GOT3 (cell line): ENCODE measurements at regions not wholly inside any gene's neighbourhood (a gene's known extent, or its start where the extent isn't known, plus 50 kb on each side); places are given as distances from the start of the nearest gene placed in this dataset.

Experiments used
- DNase-seq: peaks from one replicate; lab custom pipeline; 2025; ENCODE audit warnings: mixed read lengths; lab: John Stamatoyannopoulos, UW

- DNase-seq: peak; percentile 4
Measured at GRCh38 chr16:62225675-62226074, 189.4 kb upstream of the CDH8 start.

GRCh38 chr16:62224646-62225209 lies 188.5 kb upstream of the CDH8 start:
- no peak for DNase-seq

DNA sequence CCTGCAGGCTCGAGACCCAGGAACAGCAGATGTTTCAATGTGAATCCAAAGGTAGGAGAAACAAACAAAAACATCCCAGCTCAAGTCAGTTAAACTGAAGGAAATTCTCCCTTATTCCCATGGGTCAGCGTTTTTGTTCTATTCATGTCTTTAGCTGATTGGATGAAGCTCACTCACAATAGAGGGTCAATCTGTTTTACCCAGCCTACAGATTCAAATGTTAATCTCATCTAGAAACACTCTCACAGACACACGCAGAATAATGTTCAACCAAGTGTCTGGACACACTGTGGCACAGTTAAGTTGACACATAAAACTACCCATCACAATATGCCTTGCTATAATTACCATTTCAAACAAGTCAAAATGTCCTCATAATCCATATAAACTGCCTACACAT lies 180.6 kb upstream of the CDH8 start:
- DNase-seq: no peak

DNA sequence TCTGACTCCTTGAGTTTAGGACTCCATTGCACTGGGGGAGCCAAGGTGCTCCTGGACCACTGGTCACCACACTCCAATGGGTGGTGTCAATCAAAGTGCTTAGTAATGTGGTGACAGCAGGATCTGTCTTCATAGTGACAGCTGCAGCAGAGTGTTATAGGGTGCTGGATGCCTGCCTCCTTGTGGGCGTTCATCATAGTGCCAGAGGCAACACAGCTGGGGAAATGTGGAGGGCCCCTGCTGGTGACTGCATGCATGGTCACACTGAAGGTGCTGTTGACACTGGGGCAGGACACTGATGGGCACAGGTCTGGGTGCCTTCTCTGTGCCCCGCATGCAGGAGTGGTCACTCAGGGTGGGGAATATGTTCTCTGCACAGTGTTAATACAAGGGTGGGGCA lies 177.5 kb upstream of the CDH8 start:
- no peak for DNase-seq

DNA sequence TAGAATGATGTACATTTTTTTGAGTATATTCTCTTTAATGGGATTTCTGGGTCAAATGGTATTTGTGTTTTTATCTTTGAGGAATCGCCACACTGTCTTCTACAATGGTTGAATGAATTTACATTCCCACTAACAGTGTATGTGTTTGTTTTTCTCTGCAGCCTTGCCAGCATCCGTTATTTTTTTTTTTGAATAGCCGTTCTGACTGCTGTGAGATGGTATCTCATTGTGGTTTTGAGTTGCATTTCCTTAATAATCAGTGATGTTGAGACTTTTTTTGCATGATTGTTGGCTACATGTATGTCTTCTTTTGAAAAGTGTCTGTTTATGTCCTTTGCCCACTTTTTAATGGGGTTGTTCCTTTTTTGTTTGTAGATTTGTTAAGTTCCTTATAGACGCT lies 172.7 kb upstream of the CDH8 start:
- no peak for DNase-seq

- no peak for DNase-seq
Measured at GRCh38 chr16:62205459-62205858, 169.2 kb upstream of the CDH8 start.

- no peak for DNase-seq
Measured at GRCh38 chr16:62201911-62202310, 165.7 kb upstream of the CDH8 start.

DNA sequence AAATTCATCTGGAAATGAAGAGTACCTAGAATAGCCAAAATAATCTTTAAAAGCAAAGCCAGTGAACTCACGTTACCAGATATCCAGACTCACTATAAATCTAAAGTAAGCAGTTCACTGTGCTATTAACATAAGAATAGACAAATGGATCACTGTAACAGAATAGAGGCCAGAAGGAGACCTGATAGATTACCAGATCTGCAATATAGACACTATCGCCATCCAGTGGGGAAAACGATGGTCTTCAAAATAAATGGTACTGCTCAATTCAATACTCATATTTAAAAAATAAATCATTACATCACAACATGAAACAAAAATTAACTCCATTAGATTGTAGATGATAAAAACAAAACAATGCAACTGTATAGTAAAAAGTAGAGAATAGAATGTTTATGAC lies 158.6 kb upstream of the CDH8 start:
- DNase-seq: no peak

DNA sequence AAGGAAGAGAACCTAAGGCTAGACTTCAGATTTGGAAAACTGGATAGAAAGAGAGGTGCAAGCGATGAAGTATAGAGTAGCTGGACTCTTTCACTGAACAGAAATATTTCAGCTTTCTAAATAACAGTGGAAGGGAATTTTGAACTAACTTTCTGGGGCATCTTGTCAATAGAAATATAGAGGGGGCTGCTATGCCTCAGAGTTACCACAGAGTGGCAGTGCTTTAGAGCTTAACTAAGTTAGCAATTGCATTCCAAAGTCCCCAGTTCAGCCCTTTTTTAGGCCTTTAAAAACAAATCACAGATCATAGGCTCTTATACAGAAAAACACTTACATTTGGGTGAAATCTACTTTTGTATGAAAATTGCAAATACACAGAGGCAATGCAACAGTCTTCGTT lies 154.2 kb upstream of the CDH8 start:
- no peak for DNase-seq

DNA sequence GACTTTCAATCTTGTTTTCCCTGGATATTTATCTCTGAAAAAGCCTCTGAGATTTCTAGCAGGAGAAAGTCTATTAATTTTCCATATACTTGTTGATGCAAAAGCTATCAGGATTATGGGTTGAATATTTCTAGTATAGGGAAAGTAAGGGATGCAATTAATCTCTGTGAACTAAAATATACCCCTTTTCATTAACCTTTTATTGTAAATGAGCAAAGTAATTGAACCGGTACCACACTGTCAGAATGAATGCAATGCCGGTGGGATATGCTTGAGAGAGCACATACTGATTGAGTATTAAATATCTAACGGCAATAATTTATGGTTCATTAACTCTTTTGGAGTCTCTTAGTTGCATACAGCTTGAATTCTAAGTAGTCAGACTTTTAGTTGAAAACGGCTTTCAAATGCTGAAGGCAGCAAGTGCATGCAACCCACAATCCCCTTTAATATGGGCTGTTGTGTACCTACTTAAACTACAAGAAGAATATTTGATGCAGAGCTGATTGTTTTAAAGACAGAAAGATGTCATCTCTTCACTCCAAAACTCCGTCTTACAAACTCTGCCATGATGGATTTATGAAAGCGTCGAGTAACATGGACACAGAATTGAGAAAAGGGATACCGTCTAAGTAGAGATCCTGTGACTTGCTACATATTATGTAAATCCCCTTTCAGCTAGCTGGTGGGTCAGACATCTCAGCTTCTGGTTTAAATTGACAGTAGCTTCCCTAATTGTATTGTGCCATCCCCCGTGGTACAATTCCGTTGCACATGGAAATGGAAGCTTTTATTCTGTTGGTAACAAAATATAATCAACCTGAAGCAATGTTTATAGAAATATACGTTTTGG lies 141.3 kb upstream of the CDH8 start:
- DNase-seq: no peak

GRCh38 chr16:62170642-62171041 lies 134.4 kb upstream of the CDH8 start:
- DNase-seq: no peak

- DNase-seq: no peak
Measured at GRCh38 chr16:62167551-62167950, 131.3 kb upstream of the CDH8 start.

DNA sequence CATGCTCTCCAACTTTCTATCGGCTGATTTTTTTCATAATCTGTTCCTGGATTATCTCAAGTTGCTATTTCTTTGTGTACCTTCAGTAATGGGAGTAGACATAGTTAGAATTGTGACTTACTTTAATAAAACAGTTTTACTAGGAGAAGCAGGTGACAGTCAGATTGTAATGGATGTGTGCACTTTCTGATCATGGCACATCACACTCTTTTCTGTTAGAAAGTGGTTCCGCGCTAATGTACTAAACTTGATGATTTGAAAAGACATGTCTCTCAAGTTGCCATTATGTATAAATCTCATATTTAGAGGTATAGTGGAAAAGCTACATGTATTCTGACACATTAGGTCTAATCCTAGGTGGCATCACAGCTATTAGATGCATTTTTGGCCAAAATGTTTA lies 121.3 kb upstream of the CDH8 start:
- no peak for DNase-seq

DNA sequence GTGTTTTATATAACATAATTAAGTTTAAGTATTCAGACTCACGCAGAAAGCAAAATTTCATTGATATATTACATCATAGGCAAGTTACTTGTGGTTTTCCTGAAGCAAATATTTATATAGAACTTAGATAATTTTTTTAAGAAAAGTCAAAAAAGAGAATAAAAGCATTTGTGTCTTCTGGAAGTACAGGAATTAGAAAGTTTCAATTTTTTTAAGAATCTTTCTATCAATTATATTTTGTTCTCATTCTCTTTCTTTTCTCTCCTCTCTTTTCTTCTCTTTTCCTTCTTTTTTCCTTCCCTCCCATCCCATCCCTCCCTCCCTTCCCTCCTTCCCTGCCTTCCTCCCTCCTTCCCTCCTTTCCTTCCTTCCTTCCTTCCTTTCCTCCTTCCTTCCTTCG lies 120.7 kb upstream of the CDH8 start:
- no peak for DNase-seq

- no peak for DNase-seq
Measured at GRCh38 chr16:62149631-62150030, 113.4 kb upstream of the CDH8 start.

- no peak for DNase-seq
Measured at GRCh38 chr16:62137996-62138395, 101.8 kb upstream of the CDH8 start.

- no peak for DNase-seq
Measured at GRCh38 chr16:62135911-62136310, 99.7 kb upstream of the CDH8 start.

- DNase-seq: no peak
Measured at GRCh38 chr16:62135446-62135845, 99.2 kb upstream of the CDH8 start.

DNA sequence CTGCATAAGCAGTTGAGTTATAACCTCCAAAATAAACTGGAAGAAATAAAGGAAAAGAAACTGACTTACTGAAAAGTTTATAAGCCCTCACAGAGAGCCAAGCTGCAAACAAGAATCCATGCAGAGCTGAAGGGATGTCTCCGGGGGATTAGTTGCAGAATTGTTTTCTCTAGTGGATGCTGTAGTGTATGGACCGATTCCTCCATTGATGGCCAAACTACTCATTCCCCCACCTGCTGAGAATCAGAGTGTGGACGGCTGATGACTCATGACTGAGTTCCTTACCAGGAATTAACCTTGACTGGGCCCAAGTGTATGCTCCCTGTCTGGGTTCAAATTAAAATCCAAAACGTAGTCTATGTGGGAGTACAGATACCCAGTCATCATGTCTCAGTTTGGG lies 93.9 kb upstream of the CDH8 start:
- no peak for DNase-seq

GRCh38 chr16:62105244-62105643 lies 69.0 kb upstream of the CDH8 start:
- DNase-seq: no peak

GRCh38 chr16:62102588-62102987 lies 66.3 kb upstream of the CDH8 start:
- DNase-seq: no peak

GRCh38 chr16:62100651-62101050 lies 64.4 kb upstream of the CDH8 start:
- DNase-seq: no peak

DNA sequence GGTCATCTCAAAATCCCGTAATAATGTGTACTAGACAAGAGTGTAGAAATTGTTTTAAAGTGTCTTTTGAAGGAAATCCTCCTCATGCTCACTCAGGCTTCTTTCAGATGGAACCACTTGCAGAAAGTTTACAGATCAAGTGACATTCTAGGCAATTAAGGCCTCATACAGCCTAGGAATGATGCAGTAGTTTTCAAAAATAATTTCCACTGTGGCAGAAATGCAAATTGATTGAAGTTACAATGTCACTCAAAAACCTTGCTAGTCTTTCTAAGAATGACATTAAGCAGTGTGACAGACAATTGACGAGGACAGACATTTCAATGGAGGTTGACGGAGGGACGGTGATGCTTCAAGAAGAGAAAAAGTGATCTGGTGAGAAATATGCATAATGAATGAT lies 53.5 kb upstream of the CDH8 start:
- no peak for DNase-seq
